ENCODE measurements at regions not wholly inside any gene's neighbourhood (a gene's known extent, or its start where the extent isn't known, plus 50 kb on each side); places are given as distances from the start of the nearest gene placed in this dataset.

DNA sequence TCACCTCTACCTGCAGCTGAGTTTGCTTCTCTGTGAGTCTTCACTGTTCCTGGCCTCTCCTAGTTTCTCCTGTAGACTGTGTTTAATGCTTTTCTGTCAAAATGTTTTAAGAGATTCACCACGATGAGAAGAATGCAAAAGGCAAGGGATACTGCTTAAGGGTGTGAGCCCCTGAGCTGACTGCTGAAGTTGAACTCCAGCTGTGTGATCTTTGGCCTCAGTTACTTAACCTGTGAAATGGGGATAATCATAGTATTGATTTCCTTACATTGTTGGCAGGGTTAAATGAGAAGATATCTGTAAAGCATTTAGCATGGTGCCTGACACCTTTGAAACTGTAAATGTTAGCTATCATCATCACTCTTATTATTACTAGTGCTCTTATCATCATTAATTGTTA, 230.2 kb upstream of the MYLIP start:
- H3K27ac ChIP-seq (ENCODE audit: extremely low read depth, low read depth, low read length) = no peak overlapping the region
- ChIA-PET POLR2A (no interaction called here), CTCF (interaction anchor here (0.7 kb wide), 2 partner anchors 10 to 1729 kb away, joined by 3 read pairs; no protein-coding TSS in a partner anchor)
- H3K4me3 ChIP-seq (ENCODE audit: low read depth, low read length) = no peak overlapping the region
- TF ChIP-seq, protein P1, sequence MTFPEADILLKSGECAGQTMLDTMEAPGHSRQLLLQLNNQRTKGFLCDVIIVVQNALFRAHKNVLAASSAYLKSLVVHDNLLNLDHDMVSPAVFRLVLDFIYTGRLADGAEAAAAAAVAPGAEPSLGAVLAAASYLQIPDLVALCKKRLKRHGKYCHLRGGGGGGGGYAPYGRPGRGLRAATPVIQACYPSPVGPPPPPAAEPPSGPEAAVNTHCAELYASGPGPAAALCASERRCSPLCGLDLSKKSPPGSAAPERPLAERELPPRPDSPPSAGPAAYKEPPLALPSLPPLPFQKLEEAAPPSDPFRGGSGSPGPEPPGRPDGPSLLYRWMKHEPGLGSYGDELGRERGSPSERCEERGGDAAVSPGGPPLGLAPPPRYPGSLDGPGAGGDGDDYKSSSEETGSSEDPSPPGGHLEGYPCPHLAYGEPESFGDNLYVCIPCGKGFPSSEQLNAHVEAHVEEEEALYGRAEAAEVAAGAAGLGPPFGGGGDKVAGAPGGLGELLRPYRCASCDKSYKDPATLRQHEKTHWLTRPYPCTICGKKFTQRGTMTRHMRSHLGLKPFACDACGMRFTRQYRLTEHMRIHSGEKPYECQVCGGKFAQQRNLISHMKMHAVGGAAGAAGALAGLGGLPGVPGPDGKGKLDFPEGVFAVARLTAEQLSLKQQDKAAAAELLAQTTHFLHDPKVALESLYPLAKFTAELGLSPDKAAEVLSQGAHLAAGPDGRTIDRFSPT (tag by site-specific recombination; IDR thresholded peaks at IDR 0.05) = no peak
- no peak for TF ChIP-seq GLIS1 (tag by site-specific recombination; IDR thresholded peaks at IDR 0.05)
- no peak for TF ChIP-seq ZBTB48 (tag by site-specific recombination; IDR thresholded peaks at IDR 0.05)
- no peak for TF ChIP-seq ZNF629 (tag by site-specific recombination; IDR thresholded peaks at IDR 0.05)
- TF ChIP-seq, protein P2, sequence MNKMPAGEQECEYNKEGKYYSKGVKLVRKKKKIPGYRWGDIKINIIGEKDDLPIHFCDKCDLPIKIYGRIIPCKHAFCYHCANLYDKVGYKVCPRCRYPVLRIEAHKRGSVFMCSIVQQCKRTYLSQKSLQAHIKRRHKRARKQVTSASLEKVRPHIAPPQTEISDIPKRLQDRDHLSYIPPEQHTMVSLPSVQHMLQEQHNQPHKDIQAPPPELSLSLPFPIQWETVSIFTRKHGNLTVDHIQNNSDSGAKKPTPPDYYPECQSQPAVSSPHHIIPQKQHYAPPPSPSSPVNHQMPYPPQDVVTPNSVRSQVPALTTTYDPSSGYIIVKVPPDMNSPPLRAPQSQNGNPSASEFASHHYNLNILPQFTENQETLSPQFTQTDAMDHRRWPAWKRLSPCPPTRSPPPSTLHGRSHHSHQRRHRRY (tag by site-specific recombination; IDR thresholded peaks at IDR 0.05) = no peak
- no peak for TF ChIP-seq ZNF394 (tag by site-specific recombination; IDR thresholded peaks at IDR 0.05; ENCODE audit: borderline replicate concordance)
- TF ChIP-seq, protein P3, sequence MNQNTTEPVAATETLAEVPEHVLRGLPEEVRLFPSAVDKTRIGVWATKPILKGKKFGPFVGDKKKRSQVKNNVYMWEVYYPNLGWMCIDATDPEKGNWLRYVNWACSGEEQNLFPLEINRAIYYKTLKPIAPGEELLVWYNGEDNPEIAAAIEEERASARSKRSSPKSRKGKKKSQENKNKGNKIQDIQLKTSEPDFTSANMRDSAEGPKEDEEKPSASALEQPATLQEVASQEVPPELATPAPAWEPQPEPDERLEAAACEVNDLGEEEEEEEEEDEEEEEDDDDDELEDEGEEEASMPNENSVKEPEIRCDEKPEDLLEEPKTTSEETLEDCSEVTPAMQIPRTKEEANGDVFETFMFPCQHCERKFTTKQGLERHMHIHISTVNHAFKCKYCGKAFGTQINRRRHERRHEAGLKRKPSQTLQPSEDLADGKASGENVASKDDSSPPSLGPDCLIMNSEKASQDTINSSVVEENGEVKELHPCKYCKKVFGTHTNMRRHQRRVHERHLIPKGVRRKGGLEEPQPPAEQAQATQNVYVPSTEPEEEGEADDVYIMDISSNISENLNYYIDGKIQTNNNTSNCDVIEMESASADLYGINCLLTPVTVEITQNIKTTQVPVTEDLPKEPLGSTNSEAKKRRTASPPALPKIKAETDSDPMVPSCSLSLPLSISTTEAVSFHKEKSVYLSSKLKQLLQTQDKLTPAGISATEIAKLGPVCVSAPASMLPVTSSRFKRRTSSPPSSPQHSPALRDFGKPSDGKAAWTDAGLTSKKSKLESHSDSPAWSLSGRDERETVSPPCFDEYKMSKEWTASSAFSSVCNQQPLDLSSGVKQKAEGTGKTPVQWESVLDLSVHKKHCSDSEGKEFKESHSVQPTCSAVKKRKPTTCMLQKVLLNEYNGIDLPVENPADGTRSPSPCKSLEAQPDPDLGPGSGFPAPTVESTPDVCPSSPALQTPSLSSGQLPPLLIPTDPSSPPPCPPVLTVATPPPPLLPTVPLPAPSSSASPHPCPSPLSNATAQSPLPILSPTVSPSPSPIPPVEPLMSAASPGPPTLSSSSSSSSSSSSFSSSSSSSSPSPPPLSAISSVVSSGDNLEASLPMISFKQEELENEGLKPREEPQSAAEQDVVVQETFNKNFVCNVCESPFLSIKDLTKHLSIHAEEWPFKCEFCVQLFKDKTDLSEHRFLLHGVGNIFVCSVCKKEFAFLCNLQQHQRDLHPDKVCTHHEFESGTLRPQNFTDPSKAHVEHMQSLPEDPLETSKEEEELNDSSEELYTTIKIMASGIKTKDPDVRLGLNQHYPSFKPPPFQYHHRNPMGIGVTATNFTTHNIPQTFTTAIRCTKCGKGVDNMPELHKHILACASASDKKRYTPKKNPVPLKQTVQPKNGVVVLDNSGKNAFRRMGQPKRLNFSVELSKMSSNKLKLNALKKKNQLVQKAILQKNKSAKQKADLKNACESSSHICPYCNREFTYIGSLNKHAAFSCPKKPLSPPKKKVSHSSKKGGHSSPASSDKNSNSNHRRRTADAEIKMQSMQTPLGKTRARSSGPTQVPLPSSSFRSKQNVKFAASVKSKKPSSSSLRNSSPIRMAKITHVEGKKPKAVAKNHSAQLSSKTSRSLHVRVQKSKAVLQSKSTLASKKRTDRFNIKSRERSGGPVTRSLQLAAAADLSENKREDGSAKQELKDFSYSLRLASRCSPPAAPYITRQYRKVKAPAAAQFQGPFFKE (tag by site-specific recombination; IDR thresholded peaks at IDR 0.05; ENCODE audit: borderline replicate concordance) = no peak
- TF ChIP-seq, protein P4, sequence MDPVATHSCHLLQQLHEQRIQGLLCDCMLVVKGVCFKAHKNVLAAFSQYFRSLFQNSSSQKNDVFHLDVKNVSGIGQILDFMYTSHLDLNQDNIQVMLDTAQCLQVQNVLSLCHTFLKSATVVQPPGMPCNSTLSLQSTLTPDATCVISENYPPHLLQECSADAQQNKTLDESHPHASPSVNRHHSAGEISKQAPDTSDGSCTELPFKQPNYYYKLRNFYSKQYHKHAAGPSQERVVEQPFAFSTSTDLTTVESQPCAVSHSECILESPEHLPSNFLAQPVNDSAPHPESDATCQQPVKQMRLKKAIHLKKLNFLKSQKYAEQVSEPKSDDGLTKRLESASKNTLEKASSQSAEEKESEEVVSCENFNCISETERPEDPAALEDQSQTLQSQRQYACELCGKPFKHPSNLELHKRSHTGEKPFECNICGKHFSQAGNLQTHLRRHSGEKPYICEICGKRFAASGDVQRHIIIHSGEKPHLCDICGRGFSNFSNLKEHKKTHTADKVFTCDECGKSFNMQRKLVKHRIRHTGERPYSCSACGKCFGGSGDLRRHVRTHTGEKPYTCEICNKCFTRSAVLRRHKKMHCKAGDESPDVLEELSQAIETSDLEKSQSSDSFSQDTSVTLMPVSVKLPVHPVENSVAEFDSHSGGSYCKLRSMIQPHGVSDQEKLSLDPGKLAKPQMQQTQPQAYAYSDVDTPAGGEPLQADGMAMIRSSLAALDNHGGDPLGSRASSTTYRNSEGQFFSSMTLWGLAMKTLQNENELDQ (tag by site-specific recombination; IDR thresholded peaks at IDR 0.05; ENCODE audit: low read depth) = no peak
- no peak for TF ChIP-seq ZNF501 (tag by site-specific recombination; IDR thresholded peaks at IDR 0.05)
- no peak for TF ChIP-seq OVOL3 (tag by site-specific recombination; IDR thresholded peaks at IDR 0.05)
- TF ChIP-seq ZNF777 (tag by site-specific recombination; IDR thresholded peaks at IDR 0.05; ENCODE audit: borderline replicate concordance) = no peak
- no peak for TF ChIP-seq ZNF239 (tag by site-specific recombination; IDR thresholded peaks at IDR 0.05)
- TF ChIP-seq, protein P5, sequence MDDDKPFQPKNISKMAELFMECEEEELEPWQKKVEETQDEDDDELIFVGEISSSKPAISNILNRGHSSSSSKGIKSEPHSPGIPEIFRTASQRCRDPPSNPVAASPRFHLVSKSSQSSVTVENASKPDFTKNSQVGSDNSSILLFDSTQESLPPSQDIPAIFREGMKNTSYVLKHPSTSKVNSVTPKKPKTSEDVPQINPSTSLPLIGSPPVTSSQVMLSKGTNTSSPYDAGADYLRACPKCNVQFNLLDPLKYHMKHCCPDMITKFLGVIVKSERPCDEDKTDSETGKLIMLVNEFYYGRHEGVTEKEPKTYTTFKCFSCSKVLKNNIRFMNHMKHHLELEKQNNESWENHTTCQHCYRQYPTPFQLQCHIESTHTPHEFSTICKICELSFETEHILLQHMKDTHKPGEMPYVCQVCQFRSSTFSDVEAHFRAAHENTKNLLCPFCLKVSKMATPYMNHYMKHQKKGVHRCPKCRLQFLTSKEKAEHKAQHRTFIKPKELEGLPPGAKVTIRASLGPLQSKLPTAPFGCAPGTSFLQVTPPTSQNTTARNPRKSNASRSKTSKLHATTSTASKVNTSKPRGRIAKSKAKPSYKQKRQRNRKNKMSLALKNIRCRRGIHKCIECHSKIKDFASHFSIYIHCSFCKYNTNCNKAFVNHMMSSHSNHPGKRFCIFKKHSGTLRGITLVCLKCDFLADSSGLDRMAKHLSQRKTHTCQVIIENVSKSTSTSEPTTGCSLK (tag by site-specific recombination; IDR thresholded peaks at IDR 0.05) = no peak
- no peak for TF ChIP-seq ZNF266 (tag by site-specific recombination; IDR thresholded peaks at IDR 0.05; ENCODE audit: low read depth)
- TF ChIP-seq ZNF174 (tag by site-specific recombination; IDR thresholded peaks at IDR 0.05) = no peak
- no peak for TF ChIP-seq OSR2 (tag by site-specific recombination; IDR thresholded peaks at IDR 0.05)
- no peak for TF ChIP-seq ZNF169 (tag by site-specific recombination; IDR thresholded peaks at IDR 0.05)
- no peak for TF ChIP-seq ZNF658 (tag by site-specific recombination; IDR thresholded peaks at IDR 0.05)
- TF ChIP-seq SP3 (tag by site-specific recombination; IDR thresholded peaks at IDR 0.05) = no peak
- H3K4me1 ChIP-seq (ENCODE audit: control insufficient read depth, insufficient read depth, low read length) = peaks cover 2% of the 10 kb centered on the region
- H3K9me3 ChIP-seq (ENCODE audit: control insufficient read depth, insufficient read depth, low read depth, low read length) = no peaks in the 10 kb centered on the region
- no peaks in the 10 kb centered on the region for H3K36me3 ChIP-seq (ENCODE audit: control insufficient read depth in 2 of 2, insufficient read depth in 1 of 2, low read length in 2 of 2)
